CD14-positive monocyte (primary cell): ENCODE measurements at regions not wholly inside any gene's neighbourhood (a gene's known extent, or its start where the extent isn't known, plus 50 kb on each side); places are given as distances from the start of the nearest gene placed in this dataset.

Experiments used
- DNase-seq, 3 donors: peaks; one replicate each; pipeline ENCODE4 v3.0.0-alpha.2; 2011 to 2022
- H2AFZ ChIP-seq: 2 replicates; pipeline ENCODE4 v1.6.0; 2012; ENCODE audit warnings: mild to moderate bottlenecking, low read depth, low read length, inconsistent platforms; ENCODE audit not compliant: insufficient read depth, poor library complexity, severe bottlenecking
- H3K27ac ChIP-seq, 2 donors: 1 replicate in 1 of 2; 2 replicates in 1 of 2; pipeline ENCODE4 v1.5.1; 2012 to 2013; ENCODE audit warnings: low read length in 2 of 2, control low read depth in 1 of 2, inconsistent platforms in 1 of 2, low read depth in 1 of 2, mild to moderate bottlenecking in 1 of 2
- H3K27me3 ChIP-seq, 2 donors: one replicate each; pipeline versions ENCODE4 v1.6.0 to v1.6.1; 2011 to 2013; ENCODE audit warnings: low read length in 2 of 2; ENCODE audit not compliant: control insufficient read depth in 2 of 2, insufficient read depth in 2 of 2
- H3K36me3 ChIP-seq, 2 donors: replicated peaks in 1 of 2; 1 replicate in 1 of 2; 2 replicates in 1 of 2; pipeline versions ENCODE4 v1.5.1 to v1.6.1; 2012 to 2013; ENCODE audit warnings: low read length in 2 of 2, control low read depth in 1 of 2, inconsistent platforms in 1 of 2, mild to moderate bottlenecking in 1 of 2; ENCODE audit not compliant: insufficient read depth in 2 of 2, control insufficient read depth in 1 of 2
- H3K4me1 ChIP-seq, 2 donors: 1 replicate in 1 of 2; 2 replicates in 1 of 2; pipeline versions ENCODE4 v1.5.1 to v1.6.1; 2012 to 2013; ENCODE audit warnings: low read length in 2 of 2, control low read depth in 1 of 2, inconsistent platforms in 1 of 2, mild to moderate bottlenecking in 1 of 2, moderate library complexity in 1 of 2; ENCODE audit not compliant: insufficient read depth in 2 of 2, control insufficient read depth in 1 of 2
- H3K4me2 ChIP-seq: replicated peaks from 2 replicates; pipeline ENCODE3; 2012; ENCODE audit warnings: low read length, moderate library complexity, mild to moderate bottlenecking; ENCODE audit not compliant: poor library complexity, severe bottlenecking; ENCODE audit errors: extremely low read depth
- H3K4me3 ChIP-seq, 3 experiments: fragments of 200-600 bp in 1 of 3; sonication (generic) in 1 of 3; replicated peaks in 1 of 3; 1 replicate in 2 of 3; 2 replicates in 1 of 3; pipeline ENCODE4 v1.5.1; 2011 to 2013; ENCODE audit warnings: low read length in 3 of 3, mild to moderate bottlenecking in 3 of 3, control low read depth in 2 of 3, low read depth in 2 of 3, inconsistent platforms in 1 of 3, moderate library complexity in 1 of 3
- H3K79me2 ChIP-seq: 2 replicates; pipeline ENCODE4 v1.6.0; 2012; ENCODE audit warnings: mild to moderate bottlenecking, control low read depth, inconsistent platforms, low read length, moderate library complexity; ENCODE audit not compliant: insufficient read depth
- H3K9ac ChIP-seq: 2 replicates; pipeline ENCODE4 v1.6.0; 2017; ENCODE audit warnings: low read length, mild to moderate bottlenecking; ENCODE audit not compliant: insufficient read depth, poor library complexity, severe bottlenecking
- H3K9me3 ChIP-seq, 2 donors: replicated peaks in 1 of 2; 1 replicate in 1 of 2; 2 replicates in 1 of 2; pipeline versions ENCODE4 v1.5.1 to v1.6.1; 2012 to 2013; ENCODE audit warnings: low read length in 2 of 2, control low read depth in 1 of 2; ENCODE audit not compliant: control insufficient read depth in 1 of 2, insufficient read depth in 1 of 2
- H4K20me1 ChIP-seq: 2 replicates; pipeline ENCODE4 v1.6.0; 2012; ENCODE audit warnings: mild to moderate bottlenecking, low read length, control low read depth, moderate library complexity; ENCODE audit not compliant: insufficient read depth
- H3K27ac Mint-ChIP-seq, 7 donors: one replicate each; pipeline ENCODE4 v1.8.0; 2020; ENCODE audit warnings: mild to moderate bottlenecking in 7 of 7, mixed read lengths in 7 of 7, moderate library complexity in 6 of 7, inconsistent platforms in 2 of 7
- H3K27me3 Mint-ChIP-seq, 3 donors: one replicate each; pipeline ENCODE4 v1.8.0; 2021 to 2022; ENCODE audit warnings: low read depth in 3 of 3, mild to moderate bottlenecking in 3 of 3, mixed read lengths in 3 of 3, moderate library complexity in 3 of 3, inconsistent platforms in 1 of 3
- H3K36me3 Mint-ChIP-seq, 2 donors: one replicate each; pipeline ENCODE4 v1.8.0; 2020; ENCODE audit warnings: mixed read lengths in 2 of 2, inconsistent platforms in 1 of 2, mild to moderate bottlenecking in 1 of 2
- H3K4me1 Mint-ChIP-seq: one replicate; pipeline ENCODE4 v1.8.0; 2020; ENCODE audit warnings: mild to moderate bottlenecking, mixed read lengths
- H3K4me3 Mint-ChIP-seq, 2 donors: one replicate each; pipeline ENCODE4 v1.8.0; 2020; ENCODE audit warnings: mild to moderate bottlenecking in 2 of 2, mixed read lengths in 2 of 2, moderate library complexity in 1 of 2
- H3K9me3 Mint-ChIP-seq, 7 donors: one replicate each; pipeline ENCODE4 v1.8.0; 2020 to 2022; ENCODE audit warnings: mixed read lengths in 7 of 7, mild to moderate bottlenecking in 6 of 7, moderate library complexity in 6 of 7, inconsistent platforms in 2 of 7
- CTCF ChIP-seq: fragments of 200-600 bp; IDR thresholded peaks from one replicate; pipeline ENCODE4 v1.8.0; 2022; ENCODE audit warnings: antibody characterized with exemption, mild to moderate bottlenecking
- WGBS: methylation state at CpG from one replicate; pipeline ENCODE4 v1.1.5; 2013; ENCODE audit warnings: missing lambda C conversion rate; ENCODE audit not compliant: insufficient coverage; 5-methylcytosine and 5-hydroxymethylcytosine counted together
- intact Hi-C, 2 donors: fragments of 100-400 bp; cut with micrococcal nuclease; formaldehyde crosslinking; loops; one replicate each; pipeline versions ENCODE4 v1.15.0 to v1.15.1; 2023

- no peaks in the 10 kb centered on the region for H3K9me3 ChIP-seq
- Mint-ChIP-seq H3K36me3 (no peaks in the 10 kb centered on the region), H3K4me3 (no peak overlapping the region), H3K27me3 (peaks cover 0 to 5% (median 0%) of the 10 kb centered on the region in 3 donors), H3K9me3 (peaks cover 0 to 7% (median 4%) of the 10 kb centered on the region in 7 donors), H3K27ac (no peak overlapping the region), H3K4me1 (no peaks in the 10 kb centered on the region)
- no peak overlapping the region for H3K4me2 ChIP-seq
- no peak overlapping the region for H3K9ac ChIP-seq
- no peaks in the 10 kb centered on the region for H3K36me3 ChIP-seq
- H3K27ac ChIP-seq, result no peak overlapping the region
- intact Hi-C loops, result no loop called here
- H3K79me2 ChIP-seq, result no peaks in the 10 kb centered on the region
- no peak for DNase-seq
- no peaks in the 10 kb centered on the region for H3K4me1 ChIP-seq
- H3K27me3 ChIP-seq, result no peaks in the 10 kb centered on the region
- no peaks in the 10 kb centered on the region for H4K20me1 ChIP-seq
- TF ChIP-seq CTCF, result no peak
- H3K4me3 ChIP-seq, result no peak overlapping the region
- H2AFZ ChIP-seq, result no peak overlapping the region
- WGBS, result 100% methylated on average over 2 of the region's 7 CpGs
Measured at GRCh38 chr1:115477071-115477470, 139.0 kb upstream of the NGF start.

- TF ChIP-seq CTCF, result no peak
- Histone ChIP-seq H3K27ac (no peak overlapping the region), H3K4me2 (no peak overlapping the region), H3K36me3 (no peaks in the 10 kb centered on the region), H3K9ac (no peak overlapping the region), H3K4me1 (no peaks in the 10 kb centered on the region), H2AFZ (no peak overlapping the region), H3K9me3 (no peaks in the 10 kb centered on the region), H3K4me3 (no peak overlapping the region), H3K27me3 (no peaks in the 10 kb centered on the region), H3K79me2 (no peaks in the 10 kb centered on the region), H4K20me1 (no peaks in the 10 kb centered on the region)
- Mint-ChIP-seq H3K9me3 (peaks cover 0 to 7% (median 4%) of the 10 kb centered on the region in 7 donors), H3K4me1 (no peaks in the 10 kb centered on the region), H3K27me3 (peaks cover 0 to 5% (median 0%) of the 10 kb centered on the region in 3 donors), H3K27ac (no peak overlapping the region), H3K36me3 (no peaks in the 10 kb centered on the region), H3K4me3 (no peak overlapping the region)
- 100% methylated on average over 2 of the region's 2 CpGs for WGBS
- DNase-seq, result no peak
- intact Hi-C loops, result no loop called here
Measured at GRCh38 chr1:115476616-115477015, 138.6 kb upstream of the NGF start.
